Neuronal stem cell (in vitro differentiated cells): ENCODE measurements at regions not wholly inside any gene's neighbourhood (a gene's known extent, or its start where the extent isn't known, plus 50 kb on each side); places are given as distances from the start of the nearest gene placed in this dataset.
A peak's percentile ranks its signal among the peaks of the same experiment; 100 is the strongest.

Source experiments
- DNase-seq: peaks from one replicate; pipeline ENCODE4 v3.0.0-alpha.2; 2013; ENCODE audit warnings: low spot score
- H2AFZ ChIP-seq: one replicate; pipeline ENCODE4 v1.6.1; 2013; ENCODE audit warnings: mild to moderate bottlenecking, low read length, inconsistent platforms
- H2AK5ac ChIP-seq: 2 replicates; pipeline ENCODE4 v1.6.1; 2013; ENCODE audit warnings: low read depth, mild to moderate bottlenecking, inconsistent platforms, low read length, moderate library complexity, mixed read lengths
- H2BK120ac ChIP-seq: 2 replicates; pipeline ENCODE4 v1.6.1; 2013; ENCODE audit warnings: low read depth, mild to moderate bottlenecking, inconsistent platforms, low read length, moderate library complexity, mixed read lengths
- H2BK12ac ChIP-seq: one replicate; pipeline ENCODE4 v1.6.1; 2013; ENCODE audit warnings: low read length, inconsistent platforms
- H2BK15ac ChIP-seq: 2 replicates; pipeline ENCODE4 v1.6.1; 2013; ENCODE audit warnings: mild to moderate bottlenecking, low read length, inconsistent platforms, mixed read lengths
- H2BK5ac ChIP-seq: one replicate; pipeline ENCODE4 v1.6.1; 2013; ENCODE audit warnings: inconsistent platforms, mild to moderate bottlenecking, low read length, moderate library complexity
- H3K14ac ChIP-seq: one replicate; pipeline ENCODE4 v1.6.1; 2013; ENCODE audit warnings: low read length, inconsistent platforms
- H3K18ac ChIP-seq: 2 replicates; pipeline ENCODE4 v1.6.1; 2013; ENCODE audit warnings: low read length, inconsistent platforms
- H3K23ac ChIP-seq: 2 replicates; pipeline ENCODE4 v1.6.1; 2013; ENCODE audit warnings: low read depth, mild to moderate bottlenecking, mixed read lengths, low read length, inconsistent platforms; ENCODE audit not compliant: poor library complexity
- H3K27ac ChIP-seq: replicated peaks from 3 replicates; pipeline ENCODE4 v1.5.1; 2013; ENCODE audit warnings: low read length, inconsistent platforms
- H3K27me3 ChIP-seq, 3 experiments: 2 replicates each; pipeline ENCODE4 v1.6.1; 2013; ENCODE audit warnings: low read length in 3 of 3, mild to moderate bottlenecking in 2 of 3, inconsistent platforms in 1 of 3, low read depth in 1 of 3, mixed read lengths in 1 of 3, moderate library complexity in 1 of 3; ENCODE audit not compliant: control insufficient read depth in 3 of 3, insufficient read depth in 3 of 3
- H3K36me3 ChIP-seq, 2 donors: replicated peaks in 1 of 2; 2 replicates each; pipeline ENCODE4 v1.6.1; 2013; ENCODE audit warnings: low read length in 2 of 2; ENCODE audit not compliant: control insufficient read depth in 2 of 2, insufficient read depth in 2 of 2
- H3K4ac ChIP-seq: 2 replicates; pipeline ENCODE4 v1.6.1; 2013; ENCODE audit warnings: inconsistent platforms, mild to moderate bottlenecking, low read length, moderate library complexity
- H3K4me1 ChIP-seq, 2 donors: 1 replicate in 1 of 2; 2 replicates in 1 of 2; pipeline ENCODE4 v1.6.1; 2013; ENCODE audit warnings: low read length in 2 of 2, low read depth in 1 of 2; ENCODE audit not compliant: control insufficient read depth in 2 of 2, insufficient read depth in 1 of 2
- H3K4me2 ChIP-seq: one replicate; pipeline ENCODE4 v1.6.1; 2013; ENCODE audit warnings: mild to moderate bottlenecking, low read length, inconsistent platforms; ENCODE audit not compliant: insufficient read depth, poor library complexity, severe bottlenecking
- H3K4me3 ChIP-seq, 2 donors: 2 replicates each; pipeline ENCODE4 v1.5.1; 2013; ENCODE audit warnings: low read length in 2 of 2, mild to moderate bottlenecking in 2 of 2, inconsistent platforms in 1 of 2, moderate library complexity in 1 of 2
- H3K79me1 ChIP-seq: one replicate; pipeline ENCODE4 v1.6.1; 2013; ENCODE audit warnings: low read depth, mild to moderate bottlenecking, inconsistent platforms, low read length, moderate library complexity
- H3K9ac ChIP-seq: one replicate; pipeline ENCODE4 v1.6.1; 2013; ENCODE audit warnings: mild to moderate bottlenecking, low read depth, low read length, inconsistent platforms; ENCODE audit not compliant: poor library complexity
- H3K9me3 ChIP-seq, 2 donors: replicated peaks in 1 of 2; 2 replicates each; pipeline versions ENCODE3 to v1.6.1; 2013; ENCODE audit warnings: low read length in 2 of 2, mild to moderate bottlenecking in 2 of 2, inconsistent platforms in 1 of 2, low read depth in 1 of 2, mixed read lengths in 1 of 2, moderate library complexity in 1 of 2; ENCODE audit not compliant: control insufficient read depth in 2 of 2, insufficient read depth in 1 of 2
- H4K8ac ChIP-seq: one replicate; pipeline ENCODE4 v1.6.1; 2013; ENCODE audit warnings: low read depth, mild to moderate bottlenecking, inconsistent platforms, low read length, moderate library complexity
- H4K91ac ChIP-seq: one replicate; pipeline ENCODE4 v1.6.1; 2013; ENCODE audit warnings: low read length, low read depth, mild to moderate bottlenecking, inconsistent platforms; ENCODE audit not compliant: poor library complexity
- WGBS, 2 donors: extraction: QIAGEN DNeasy Blood & Tissue Kit; methylation state at CpG; one replicate each; pipeline ENCODE4 v1.1.7; 2013; ENCODE audit warnings: missing lambda C conversion rate in 2 of 2, mixed read lengths in 1 of 2; ENCODE audit not compliant: insufficient read length in 2 of 2, insufficient replicate concordance in 1 of 2; ENCODE audit errors: extremely low coverage in 2 of 2; 5-methylcytosine and 5-hydroxymethylcytosine counted together

GRCh38 chr3:162213956-162214355 lies 717.3 kb downstream of the OTOL1 start:
- no peak overlapping the region for H3K4me2 ChIP-seq
- no peak overlapping the region for H3K9ac ChIP-seq
- H2AFZ ChIP-seq, result peak overlapping the region; percentile 44
- H3K14ac ChIP-seq, result no peak overlapping the region
- H3K18ac ChIP-seq, result no peak overlapping the region
- H3K36me3 ChIP-seq, result no peaks in the 10 kb centered on the region
- no peaks in the 10 kb centered on the region for H3K9me3 ChIP-seq
- H2BK12ac ChIP-seq, result no peak overlapping the region
- H3K4me3 ChIP-seq, result no peak overlapping the region
- no peak overlapping the region for H3K23ac ChIP-seq
- H3K27me3 ChIP-seq, result no peaks in the 10 kb centered on the region
- H2BK120ac ChIP-seq, result no peak overlapping the region
- no peaks in the 10 kb centered on the region for H3K4me1 ChIP-seq
- no peak overlapping the region for H4K8ac ChIP-seq
- no peaks in the 10 kb centered on the region for H3K79me1 ChIP-seq
- no CpG with 5 or more reads among the region's 3 CpGs for WGBS, 2 donors
- no peak for DNase-seq
- no peak overlapping the region for H2BK15ac ChIP-seq
- no peak overlapping the region for H2AK5ac ChIP-seq
- no peak overlapping the region for H3K27ac ChIP-seq
- H3K4ac ChIP-seq, result no peak overlapping the region
- H2BK5ac ChIP-seq, result no peak overlapping the region
- H4K91ac ChIP-seq, result no peak overlapping the region

DNA sequence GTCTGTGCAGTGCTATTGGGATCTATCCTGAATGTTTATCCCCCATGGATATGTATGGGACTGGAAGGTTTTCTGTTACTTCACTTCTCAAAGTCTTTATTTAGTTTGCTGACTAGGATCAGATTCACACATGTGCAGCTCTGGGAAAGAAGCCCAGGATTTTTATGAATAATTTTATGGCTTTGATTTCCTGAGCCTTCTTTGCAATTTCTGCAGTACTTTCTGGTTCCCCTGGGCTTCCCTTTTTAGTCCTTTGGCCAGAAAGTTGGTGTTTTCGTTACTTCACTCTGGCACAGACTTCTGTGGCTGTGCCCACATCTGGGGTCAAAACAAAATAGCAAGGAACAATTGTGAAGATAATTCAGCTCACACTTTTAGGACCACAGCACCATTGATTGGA lies 721.0 kb downstream of the OTOL1 start:
- Histone ChIP-seq H2AFZ (peak overlapping the region; percentile 20), H3K9ac (no peak overlapping the region), H3K79me1 (no peaks in the 10 kb centered on the region), H3K4me3 (no peak overlapping the region), H3K4ac (no peak overlapping the region), H3K4me1 (no peaks in the 10 kb centered on the region), H3K4me2 (no peak overlapping the region), H2AK5ac (no peak overlapping the region), H3K27ac (no peak overlapping the region), H2BK5ac (no peak overlapping the region), H2BK15ac (no peak overlapping the region), H3K36me3 (no peaks in the 10 kb centered on the region), H4K91ac (no peak overlapping the region), H3K23ac (no peak overlapping the region), H3K18ac (no peak overlapping the region), H2BK120ac (no peak overlapping the region), H3K27me3 (no peaks in the 10 kb centered on the region), H4K8ac (no peak overlapping the region), H3K14ac (no peak overlapping the region), H3K9me3 (no peaks in the 10 kb centered on the region), H2BK12ac (no peak overlapping the region)
- WGBS, 2 donors, result no CpG with 5 or more reads among the region's 1 CpG
- no peak for DNase-seq

GRCh38 chr3:162218479-162218878 lies 721.9 kb downstream of the OTOL1 start:
- Histone ChIP-seq H3K27me3 (no peaks in the 10 kb centered on the region), H2BK12ac (no peak overlapping the region), H3K23ac (no peak overlapping the region), H3K18ac (no peak overlapping the region), H2AFZ (no peak overlapping the region), H3K9ac (no peak overlapping the region), H2AK5ac (no peak overlapping the region), H3K9me3 (no peaks in the 10 kb centered on the region), H3K79me1 (no peaks in the 10 kb centered on the region), H3K27ac (no peak overlapping the region), H4K91ac (no peak overlapping the region), H3K4ac (no peak overlapping the region), H3K4me1 (no peaks in the 10 kb centered on the region), H3K4me3 (no peak overlapping the region), H3K14ac (no peak overlapping the region), H3K4me2 (no peak overlapping the region), H2BK120ac (no peak overlapping the region), H2BK15ac (no peak overlapping the region), H3K36me3 (no peaks in the 10 kb centered on the region), H2BK5ac (no peak overlapping the region), H4K8ac (no peak overlapping the region)
- no CpG with 5 or more reads among the region's 4 CpGs for WGBS, 2 donors
- no peak for DNase-seq

DNA sequence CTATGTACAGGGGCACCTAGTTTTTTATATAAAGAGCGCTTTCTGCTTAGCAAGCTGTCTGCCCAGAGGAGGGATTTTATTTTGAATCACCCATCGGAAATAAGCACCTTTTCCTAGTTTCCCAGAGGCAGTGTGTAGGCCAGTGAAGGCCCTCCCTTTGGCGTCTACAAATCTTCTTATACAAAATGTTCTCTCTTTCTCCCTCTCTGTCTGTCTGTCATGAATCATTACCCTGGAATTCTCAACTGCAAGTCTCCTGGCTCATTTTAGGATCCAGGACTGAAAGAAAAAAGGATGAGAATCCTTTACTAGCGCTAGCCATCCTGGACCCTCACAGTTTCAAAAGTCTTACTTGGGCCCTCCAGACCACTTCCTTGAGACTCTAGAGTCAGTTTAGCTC lies 728.1 kb downstream of the OTOL1 start:
- no peak overlapping the region for H3K14ac ChIP-seq
- H2BK120ac ChIP-seq, result no peak overlapping the region
- no peak overlapping the region for H3K27ac ChIP-seq
- H4K8ac ChIP-seq, result no peak overlapping the region
- WGBS, 2 donors, result no CpG with 5 or more reads among the region's 4 CpGs
- H2BK5ac ChIP-seq, result no peak overlapping the region
- no peak overlapping the region for H3K18ac ChIP-seq
- H3K27me3 ChIP-seq, result no peaks in the 10 kb centered on the region
- H3K79me1 ChIP-seq, result no peaks in the 10 kb centered on the region
- H3K36me3 ChIP-seq, result no peaks in the 10 kb centered on the region
- H2AK5ac ChIP-seq, result no peak overlapping the region
- H3K4me2 ChIP-seq, result no peak overlapping the region
- no peaks in the 10 kb centered on the region for H3K4me1 ChIP-seq
- no peak overlapping the region for H4K91ac ChIP-seq
- no peak overlapping the region for H2BK12ac ChIP-seq
- H3K4me3 ChIP-seq, result no peak overlapping the region
- H2AFZ ChIP-seq, result peak overlapping the region; percentile 75
- no peaks in the 10 kb centered on the region for H3K9me3 ChIP-seq
- H3K9ac ChIP-seq, result no peak overlapping the region
- H2BK15ac ChIP-seq, result no peak overlapping the region
- DNase-seq, result no peak
- no peak overlapping the region for H3K23ac ChIP-seq
- H3K4ac ChIP-seq, result no peak overlapping the region
